Activated naive CD4-positive, alpha-beta T cell treated with Interleukin-2 at 50 U/mL for 16 hours (primary cell): ENCODE measurements at regions not wholly inside any gene's neighbourhood (a gene's known extent, or its start where the extent isn't known, plus 50 kb on each side); places are given as distances from the start of the nearest gene placed in this dataset.

Experiments
- DNase-seq: peaks from one replicate; pipeline ENCODE4 v3.0.0-alpha.2; 2020

DNA sequence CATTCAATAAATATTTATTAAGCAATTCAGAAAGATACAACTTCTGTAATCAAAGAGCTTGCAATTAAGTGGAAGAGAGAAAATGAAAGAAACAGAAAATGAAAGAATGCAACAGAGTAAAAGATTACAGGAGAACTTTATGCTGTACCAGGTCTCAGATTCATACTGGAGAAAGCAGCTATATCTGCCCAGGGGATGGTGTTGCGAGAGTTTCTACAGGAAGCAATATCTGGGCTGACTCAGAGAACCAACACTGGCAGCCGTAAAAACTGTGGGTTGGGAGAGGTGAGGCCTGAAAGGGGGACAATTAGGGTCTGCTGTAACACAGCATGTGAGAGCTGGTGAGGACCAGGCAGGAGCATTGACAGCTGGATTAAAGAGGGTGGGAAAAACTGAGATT, 256.7 kb upstream of the TCF21 start:
- DNase-seq = no peak

GRCh38 chr6:133632906-133633305, 256.0 kb upstream of the TCF21 start:
- DNase-seq = no peak

DNA sequence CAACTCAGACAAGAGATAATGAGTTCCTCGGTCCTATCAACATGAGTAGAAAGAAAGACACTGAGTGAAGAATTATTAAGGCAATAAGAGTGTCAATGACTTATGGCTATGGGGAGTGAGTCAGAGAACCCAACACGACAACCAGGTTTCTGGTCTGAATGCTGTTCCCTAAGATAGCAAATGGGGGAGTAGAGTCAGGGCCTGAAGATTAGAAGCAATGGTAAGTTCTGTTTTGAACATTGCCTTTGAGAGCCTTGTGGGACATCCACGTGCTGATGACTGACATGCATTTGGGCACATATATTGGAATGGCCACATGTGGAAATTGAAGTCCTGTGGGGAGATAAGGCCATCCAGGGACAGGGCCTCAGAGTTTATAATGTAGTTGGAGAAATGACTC, 254.4 kb upstream of the TCF21 start:
- no peak for DNase-seq

GRCh38 chr6:133635447-133635846, 253.5 kb upstream of the TCF21 start:
- DNase-seq = no peak

DNA sequence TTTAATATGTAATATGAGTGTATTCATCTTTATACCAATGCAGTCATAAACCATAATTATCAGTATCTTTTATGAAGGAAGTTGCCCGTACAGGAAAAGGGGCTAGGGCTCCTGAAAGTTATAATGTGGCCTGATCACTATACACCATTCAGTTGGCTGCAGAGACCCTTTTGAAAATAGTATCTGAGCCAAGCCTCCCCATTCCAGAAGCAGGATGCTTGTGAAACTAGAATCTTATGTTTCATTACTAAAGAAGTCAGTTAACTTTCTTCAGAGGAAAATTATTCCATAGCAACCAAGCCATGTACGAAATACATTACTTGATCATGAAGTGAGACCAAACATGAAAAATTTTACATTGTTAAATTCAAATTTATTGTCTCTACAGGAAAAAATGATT, 251.5 kb upstream of the TCF21 start:
- DNase-seq = no peak

GRCh38 chr6:133637874-133638273, 251.0 kb upstream of the TCF21 start:
- DNase-seq = no peak

DNA sequence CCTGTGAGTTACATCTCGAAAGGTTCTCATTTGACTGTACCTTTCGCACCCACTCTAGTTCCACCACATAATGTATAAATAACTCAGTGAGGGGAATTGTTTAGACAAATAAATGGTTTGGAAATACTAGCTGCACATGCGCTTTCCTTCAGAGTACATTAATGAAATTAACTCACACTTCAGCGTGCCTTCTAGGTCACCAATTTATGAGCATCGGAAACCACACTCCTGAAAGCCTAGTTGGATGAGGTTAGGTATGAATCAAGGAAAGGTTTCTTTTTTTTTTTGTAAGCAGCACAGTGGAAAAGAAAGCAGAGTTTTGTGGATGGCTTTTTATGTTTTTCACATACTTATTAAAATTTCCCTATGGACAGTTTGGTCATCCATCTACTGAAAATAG, 247.8 kb upstream of the TCF21 start:
- DNase-seq = no peak

- DNase-seq = no peak
Measured at GRCh38 chr6:133644548-133644891, 244.4 kb upstream of the TCF21 start.

DNA sequence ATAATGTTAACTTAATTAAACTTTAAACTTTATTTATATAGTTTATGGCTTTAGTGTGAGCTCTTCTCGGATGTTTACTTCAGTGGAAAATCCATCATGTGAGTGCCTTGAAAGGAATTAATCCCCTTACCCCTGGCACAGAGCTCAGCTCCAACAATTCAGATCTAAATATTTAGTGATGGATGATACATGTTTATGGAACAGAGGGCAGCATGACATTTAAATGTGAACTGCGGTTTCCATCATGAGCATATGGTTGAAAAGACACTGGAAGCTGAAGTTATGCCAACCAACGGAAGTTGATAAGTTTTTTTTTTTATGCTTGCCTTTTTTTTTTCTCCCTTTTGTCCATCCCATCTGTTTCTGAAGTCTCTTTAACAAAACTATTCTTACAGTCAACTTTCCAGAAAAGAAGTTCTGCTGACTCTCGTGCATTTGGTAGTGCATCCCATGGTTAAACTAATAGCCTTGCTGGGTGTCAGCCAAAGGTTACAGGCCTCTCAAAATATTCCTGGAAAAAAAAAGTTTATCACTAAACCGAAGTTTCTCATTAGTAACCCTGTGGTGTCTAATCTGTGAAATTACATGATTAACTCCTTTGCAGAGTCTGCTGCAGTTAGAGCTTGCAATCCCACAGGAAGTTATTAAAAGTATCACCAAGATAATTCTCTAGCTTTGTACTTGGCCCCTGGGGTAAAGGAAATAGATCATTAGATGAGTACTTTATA, 243.9 kb upstream of the TCF21 start:
- DNase-seq = no peak

GRCh38 chr6:133645966-133646740, 242.8 kb upstream of the TCF21 start:
- DNase-seq = no peak

GRCh38 chr6:133648581-133648980, 240.3 kb upstream of the TCF21 start:
- no peak for DNase-seq

DNA sequence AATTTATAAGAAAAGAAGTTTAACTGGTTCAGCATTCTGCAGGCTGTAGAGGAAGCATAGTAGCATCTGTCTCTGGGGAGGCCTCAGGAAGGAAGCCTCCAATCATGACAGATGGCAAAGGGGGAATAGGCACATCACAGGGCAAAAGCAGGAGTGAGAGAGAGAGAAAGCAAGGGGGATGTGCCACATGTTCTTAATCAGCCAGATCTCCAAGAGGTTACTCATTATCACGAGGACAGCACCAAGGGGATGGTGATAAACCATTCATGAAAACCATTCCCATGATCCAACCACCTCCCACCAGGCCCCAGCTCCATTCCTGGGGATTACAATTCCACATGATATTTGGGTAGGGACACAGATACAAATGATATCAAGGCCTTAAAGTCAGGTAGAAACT, 217.5 kb upstream of the TCF21 start:
- DNase-seq = no peak

DNA sequence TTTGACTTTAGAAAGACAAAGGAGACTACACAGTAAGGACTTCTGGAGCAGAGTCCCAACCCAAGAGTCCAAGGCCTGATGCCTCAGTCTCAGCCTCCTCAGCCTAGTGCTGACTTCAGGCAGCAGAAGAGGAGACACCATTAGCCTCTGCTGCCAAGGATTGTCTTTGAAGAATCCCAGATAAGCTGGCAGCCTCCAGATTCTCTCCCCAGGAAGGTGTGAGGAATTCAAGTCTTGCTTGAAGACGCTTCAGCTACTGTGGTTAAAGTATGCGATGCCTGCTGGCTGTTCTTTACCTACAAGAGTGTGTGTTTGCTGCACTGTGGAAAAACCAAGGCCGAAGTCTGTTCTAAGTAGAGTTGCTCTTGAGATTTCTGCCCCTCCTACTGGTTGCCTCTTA, 215.9 kb upstream of the TCF21 start:
- no peak for DNase-seq

DNA sequence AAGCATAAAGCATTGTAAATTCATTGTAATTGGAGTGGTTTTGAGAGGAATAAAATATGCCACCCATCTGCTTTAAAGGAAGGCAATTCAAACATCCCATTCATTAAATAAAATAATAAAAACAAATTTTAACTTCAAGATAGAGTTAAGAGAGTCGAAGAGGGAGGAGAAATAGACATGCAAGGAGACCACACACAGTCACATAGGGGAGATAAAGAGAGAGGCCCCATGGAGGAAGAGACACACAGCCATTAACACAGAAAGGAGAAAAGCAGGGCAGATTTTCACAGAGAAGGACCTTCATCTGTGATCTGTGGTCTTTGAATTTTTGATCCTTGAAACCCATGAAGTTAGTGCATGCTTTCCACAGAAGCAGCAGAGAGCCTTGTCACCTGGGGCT, 214.3 kb upstream of the TCF21 start:
- no peak for DNase-seq

- no peak for DNase-seq
Measured at GRCh38 chr6:133680994-133681393, 207.9 kb upstream of the TCF21 start.

DNA sequence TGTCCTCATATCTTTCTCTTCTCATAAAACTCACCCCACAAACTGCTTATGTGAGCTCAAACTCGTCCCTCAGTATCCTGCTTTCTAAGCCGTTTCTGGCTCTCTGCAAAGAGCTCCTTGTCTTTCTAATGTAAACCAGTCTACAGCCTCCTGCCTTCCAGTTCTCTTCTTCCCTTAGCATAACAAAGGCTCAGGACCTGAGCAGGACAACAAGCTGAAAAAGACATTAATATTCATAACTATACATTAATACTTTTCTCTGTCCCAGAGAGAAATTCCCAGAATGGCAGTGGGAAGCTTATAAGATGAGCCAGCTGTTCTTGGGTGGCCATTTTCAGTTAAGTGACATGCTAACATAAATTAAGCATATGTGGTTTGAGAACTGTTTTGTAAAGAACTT, 207.0 kb upstream of the TCF21 start:
- no peak for DNase-seq

DNA sequence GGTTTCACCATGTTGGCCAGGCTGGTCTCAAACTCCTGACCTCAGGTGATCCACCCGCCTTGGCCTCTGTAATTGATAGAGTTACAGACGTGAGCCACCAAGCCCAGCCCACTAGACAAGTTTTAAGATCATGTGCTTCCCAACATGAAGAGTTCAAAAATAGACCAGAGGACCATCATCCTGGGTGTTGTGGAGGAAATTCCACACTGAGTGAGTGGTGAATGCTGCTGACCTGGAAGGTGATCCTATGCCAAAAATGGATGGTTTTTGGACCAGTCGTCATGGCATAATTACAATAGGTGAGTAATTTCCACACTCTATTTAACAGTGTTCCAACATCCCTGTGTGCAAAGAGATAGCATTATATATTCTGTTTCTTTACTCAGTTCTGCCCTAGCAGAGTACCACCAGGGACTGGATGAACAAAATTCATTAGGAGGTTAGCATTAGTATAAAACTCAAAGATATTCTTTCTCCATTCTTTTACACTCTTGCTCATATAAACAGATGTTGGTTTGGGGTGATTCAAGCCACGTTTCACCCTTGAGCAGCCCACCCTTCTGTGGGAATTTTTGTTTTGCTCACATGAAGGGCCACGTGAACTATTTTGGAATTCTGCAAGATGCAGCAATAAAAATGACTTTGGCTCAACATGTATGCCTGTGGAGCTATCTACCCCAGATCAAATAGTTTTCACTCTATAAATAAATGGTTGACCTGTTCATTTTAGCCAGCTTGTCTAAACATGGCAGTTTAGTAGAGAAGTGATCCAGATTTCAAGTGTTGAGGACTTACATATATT, 206.2 kb upstream of the TCF21 start:
- DNase-seq = no peak

GRCh38 chr6:133683308-133683580, 205.7 kb upstream of the TCF21 start:
- no peak for DNase-seq

- DNase-seq = no peak
Measured at GRCh38 chr6:133683606-133684005, 205.3 kb upstream of the TCF21 start.

DNA sequence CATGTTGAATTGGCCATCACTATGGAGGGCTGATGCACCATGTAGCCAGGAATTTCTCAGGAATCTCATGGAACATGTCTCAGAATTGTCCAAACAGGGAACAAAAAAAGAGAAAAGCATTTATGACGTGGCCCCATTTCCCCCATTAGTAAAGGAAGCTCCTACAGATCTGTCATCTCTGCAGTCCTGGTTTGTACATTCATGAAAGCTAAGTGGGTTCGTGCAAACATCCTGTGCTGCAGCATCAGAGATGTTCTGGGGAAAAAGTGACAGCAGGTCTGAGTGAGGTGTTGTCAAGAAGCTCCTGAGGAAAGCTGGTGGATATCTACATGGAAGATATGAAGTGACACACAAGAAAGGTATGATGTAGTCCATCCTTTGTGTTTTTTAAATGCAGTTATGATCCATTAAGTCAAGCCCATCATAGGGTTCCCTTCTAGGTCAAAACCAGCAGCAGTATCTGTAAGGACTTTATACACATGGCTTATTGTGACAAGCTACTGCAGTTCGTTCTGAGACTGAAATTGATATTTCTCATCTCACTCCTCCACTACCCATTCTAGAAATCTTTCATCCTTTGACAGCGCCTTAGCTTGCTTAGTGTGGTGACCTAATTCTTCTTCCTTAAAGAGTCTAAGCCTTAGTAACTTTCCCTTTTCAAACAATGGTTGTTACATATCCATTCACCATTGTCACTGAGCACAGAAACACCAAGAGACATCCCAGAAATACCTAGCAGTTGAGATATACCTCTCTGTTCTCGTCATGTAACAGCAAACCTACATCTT, 200.0 kb upstream of the TCF21 start:
- no peak for DNase-seq

GRCh38 chr6:133689863-133690262, 199.1 kb upstream of the TCF21 start:
- no peak for DNase-seq

DNA sequence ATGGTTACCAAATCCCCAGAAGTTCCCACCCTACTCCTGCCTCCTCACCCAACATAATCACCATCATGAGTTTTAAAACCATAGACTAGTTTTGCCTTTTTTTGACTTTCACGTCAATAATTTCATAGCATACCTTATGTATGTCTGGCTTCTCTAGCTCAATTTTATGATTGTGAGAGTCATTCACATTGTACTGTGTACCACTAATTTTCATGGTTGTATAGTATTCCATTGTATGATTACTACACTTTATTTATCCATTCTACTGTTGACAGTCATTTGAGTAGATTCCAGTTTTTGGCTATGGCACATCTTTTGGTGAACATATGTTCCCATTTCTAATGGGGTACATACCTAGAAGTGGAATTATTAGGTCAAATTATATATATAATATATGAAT, 195.3 kb upstream of the TCF21 start:
- DNase-seq = no peak

- DNase-seq = no peak
Measured at GRCh38 chr6:133697185-133697584, 191.7 kb upstream of the TCF21 start.
